ENCODE measurements at regions not wholly inside any gene's neighbourhood (a gene's known extent, or its start where the extent isn't known, plus 50 kb on each side); places are given as distances from the start of the nearest gene placed in this dataset.
A peak's percentile ranks its signal among the peaks of the same experiment; 100 is the strongest.

DNA sequence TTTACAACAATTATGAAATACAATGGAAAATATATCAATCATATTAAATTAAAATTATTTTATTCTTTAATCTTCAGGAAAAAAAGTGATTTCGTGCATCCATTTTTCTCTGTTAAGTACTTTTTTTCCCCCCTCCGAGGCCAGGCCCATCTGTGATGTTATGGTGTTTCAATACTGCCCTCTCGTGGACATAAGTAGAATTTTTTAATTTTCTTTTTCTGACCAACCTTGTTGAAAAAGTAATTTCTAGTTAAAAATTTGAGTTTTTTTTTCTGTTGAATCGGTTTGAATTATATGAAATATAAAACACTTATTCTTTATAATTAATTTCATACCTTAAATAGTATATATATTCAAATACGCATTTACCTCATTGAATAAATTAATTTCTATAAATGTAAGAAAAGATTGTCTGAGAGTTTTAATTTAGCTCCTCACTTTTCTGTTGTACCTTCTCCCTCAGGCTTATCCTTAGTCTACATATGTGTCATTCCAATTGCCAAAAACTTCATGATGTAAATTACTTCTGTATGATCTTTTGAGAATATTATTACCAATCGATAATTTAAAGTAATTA, 175.8 kb upstream of the TECRL start:
- TF ChIP-seq, protein P1, sequence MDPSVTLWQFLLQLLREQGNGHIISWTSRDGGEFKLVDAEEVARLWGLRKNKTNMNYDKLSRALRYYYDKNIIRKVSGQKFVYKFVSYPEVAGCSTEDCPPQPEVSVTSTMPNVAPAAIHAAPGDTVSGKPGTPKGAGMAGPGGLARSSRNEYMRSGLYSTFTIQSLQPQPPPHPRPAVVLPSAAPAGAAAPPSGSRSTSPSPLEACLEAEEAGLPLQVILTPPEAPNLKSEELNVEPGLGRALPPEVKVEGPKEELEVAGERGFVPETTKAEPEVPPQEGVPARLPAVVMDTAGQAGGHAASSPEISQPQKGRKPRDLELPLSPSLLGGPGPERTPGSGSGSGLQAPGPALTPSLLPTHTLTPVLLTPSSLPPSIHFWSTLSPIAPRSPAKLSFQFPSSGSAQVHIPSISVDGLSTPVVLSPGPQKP (IDR thresholded peaks at IDR 0.05; ENCODE audit: borderline replicate concordance, low read depth, low read length) = no peak
- TF ChIP-seq, protein P2, sequence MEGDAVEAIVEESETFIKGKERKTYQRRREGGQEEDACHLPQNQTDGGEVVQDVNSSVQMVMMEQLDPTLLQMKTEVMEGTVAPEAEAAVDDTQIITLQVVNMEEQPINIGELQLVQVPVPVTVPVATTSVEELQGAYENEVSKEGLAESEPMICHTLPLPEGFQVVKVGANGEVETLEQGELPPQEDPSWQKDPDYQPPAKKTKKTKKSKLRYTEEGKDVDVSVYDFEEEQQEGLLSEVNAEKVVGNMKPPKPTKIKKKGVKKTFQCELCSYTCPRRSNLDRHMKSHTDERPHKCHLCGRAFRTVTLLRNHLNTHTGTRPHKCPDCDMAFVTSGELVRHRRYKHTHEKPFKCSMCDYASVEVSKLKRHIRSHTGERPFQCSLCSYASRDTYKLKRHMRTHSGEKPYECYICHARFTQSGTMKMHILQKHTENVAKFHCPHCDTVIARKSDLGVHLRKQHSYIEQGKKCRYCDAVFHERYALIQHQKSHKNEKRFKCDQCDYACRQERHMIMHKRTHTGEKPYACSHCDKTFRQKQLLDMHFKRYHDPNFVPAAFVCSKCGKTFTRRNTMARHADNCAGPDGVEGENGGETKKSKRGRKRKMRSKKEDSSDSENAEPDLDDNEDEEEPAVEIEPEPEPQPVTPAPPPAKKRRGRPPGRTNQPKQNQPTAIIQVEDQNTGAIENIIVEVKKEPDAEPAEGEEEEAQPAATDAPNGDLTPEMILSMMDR (conservative IDR thresholded peaks at IDR 0.05; ENCODE audit: low read depth, low read length) = peak; percentile 42
- TF ChIP-seq BHLHE40 (IDR thresholded peaks at IDR 0.05; ENCODE audit: low read depth, low read length) = no peak

Data from IMR-90 (cell line).